Nephron progenitor cell (in vitro differentiated cells): ENCODE measurements at regions not wholly inside any gene's neighbourhood (a gene's known extent, or its start where the extent isn't known, plus 50 kb on each side); places are given as distances from the start of the nearest gene placed in this dataset.
"Not testable (repeated sequence)": the region's sequence is repeated elsewhere in the genome, so short reads cannot be mapped to it uniquely, and the experiment has no call there.

Source experiments
- DNase-seq: peaks from one replicate; pipeline ENCODE4 v3.0.0; 2021
- H3K27ac Mint-ChIP-seq: 2 replicates; pipeline ENCODE4 v1.8.0; 2021; ENCODE audit warnings: mild to moderate bottlenecking, moderate library complexity, mixed read lengths
- H3K27me3 Mint-ChIP-seq: 2 replicates; pipeline ENCODE4 v1.8.0; 2021; ENCODE audit warnings: mild to moderate bottlenecking, low read depth, mixed read lengths; ENCODE audit not compliant: poor library complexity
- H3K36me3 Mint-ChIP-seq: 2 replicates; pipeline ENCODE4 v1.8.0; 2021; ENCODE audit warnings: low read depth, mixed read lengths
- H3K4me1 Mint-ChIP-seq: 2 replicates; pipeline ENCODE4 v1.8.0; 2021; ENCODE audit warnings: mixed read lengths
- H3K4me3 Mint-ChIP-seq: 2 replicates; pipeline ENCODE4 v1.8.0; 2021; ENCODE audit warnings: mild to moderate bottlenecking, moderate library complexity, mixed read lengths
- H3K9me3 Mint-ChIP-seq: 2 replicates; pipeline ENCODE4 v1.8.0; 2021; ENCODE audit warnings: mild to moderate bottlenecking, moderate library complexity, mixed read lengths
- CTCF ChIP-seq: fragments of 200-600 bp; sonication (generic); IDR thresholded peaks from 2 replicates; pipeline ENCODE4 v1.5.0; 2021; ENCODE audit warnings: antibody characterized with exemption

GRCh38 chr5:67921004-67921601, 294.5 kb upstream of the PIK3R1 start:
- Mint-ChIP-seq H3K4me1 (peaks cover 22% of the 10 kb centered on the region), H3K4me3 (no peak overlapping the region), H3K9me3 (peaks cover 17% of the 10 kb centered on the region), H3K27me3 (peaks cover 11% of the 10 kb centered on the region), H3K36me3 (peaks cover 3% of the 10 kb centered on the region), H3K27ac (no peak overlapping the region)
- DNase-seq = no peak
- no peak for TF ChIP-seq CTCF

DNA sequence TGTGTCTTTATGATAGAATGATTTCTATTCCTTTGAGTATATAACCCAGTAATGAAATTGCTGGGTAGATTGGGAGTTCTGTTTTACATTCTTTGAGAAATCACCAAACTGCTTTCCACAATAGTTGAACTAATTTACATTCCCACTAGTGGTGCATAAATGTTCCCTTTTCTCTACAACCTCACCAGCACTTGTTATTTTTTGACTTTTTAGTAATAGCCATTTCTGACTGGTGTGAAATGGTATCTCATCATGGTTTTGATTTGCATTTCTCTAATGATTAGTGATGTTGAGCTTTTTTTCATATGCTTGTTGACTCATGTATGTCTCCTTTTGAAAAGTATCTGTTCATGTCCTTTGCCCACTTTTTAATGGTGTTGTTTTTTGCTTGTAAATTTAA, 296.0 kb upstream of the PIK3R1 start:
- not testable (repeated sequence) for H3K27me3 Mint-ChIP-seq, H3K27ac Mint-ChIP-seq, DNase-seq, H3K4me3 Mint-ChIP-seq, H3K36me3 Mint-ChIP-seq
- peaks cover 16% of the 10 kb centered on the region for H3K4me1 Mint-ChIP-seq
- peaks cover 17% of the 10 kb centered on the region for H3K9me3 Mint-ChIP-seq

DNA sequence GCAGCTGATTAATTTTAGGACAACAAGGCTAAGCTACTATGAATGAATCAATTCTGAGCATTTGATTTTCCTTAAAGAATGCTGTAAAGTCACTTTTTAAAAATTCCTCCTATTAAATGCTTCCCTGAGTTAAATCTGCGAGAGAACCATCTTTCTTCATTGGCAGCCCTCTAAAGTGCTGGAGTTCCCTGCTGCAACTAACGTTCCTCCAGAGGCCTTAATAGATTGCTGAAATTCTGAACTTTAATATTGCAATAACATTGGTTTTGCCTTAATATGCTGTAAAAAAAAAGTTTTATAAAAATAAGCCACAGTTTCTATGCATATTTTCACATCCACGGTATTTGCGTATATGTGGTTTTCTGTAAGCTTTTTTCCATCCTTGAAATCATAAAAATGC, 298.0 kb upstream of the PIK3R1 start:
- Mint-ChIP-seq H3K27me3 (peaks cover 3% of the 10 kb centered on the region), H3K36me3 (peaks cover 3% of the 10 kb centered on the region), H3K9me3 (peaks cover 17% of the 10 kb centered on the region), H3K27ac (no peak overlapping the region), H3K4me1 (peaks cover 11% of the 10 kb centered on the region), H3K4me3 (no peak overlapping the region)
- DNase-seq = no peak
- TF ChIP-seq CTCF = no peak

GRCh38 chr5:67910546-67910945, 305.0 kb upstream of the PIK3R1 start:
- TF ChIP-seq CTCF = no peak
- H3K4me3 Mint-ChIP-seq = no peak overlapping the region
- no peaks in the 10 kb centered on the region for H3K9me3 Mint-ChIP-seq
- H3K36me3 Mint-ChIP-seq = no peaks in the 10 kb centered on the region
- peaks cover 24% of the 10 kb centered on the region for H3K4me1 Mint-ChIP-seq
- DNase-seq = no peak
- H3K27me3 Mint-ChIP-seq = no peaks in the 10 kb centered on the region
- no peak overlapping the region for H3K27ac Mint-ChIP-seq

- H3K4me1 Mint-ChIP-seq = peaks cover 19% of the 10 kb centered on the region
- TF ChIP-seq CTCF = no peak
- H3K27ac Mint-ChIP-seq = no peak overlapping the region
- no peaks in the 10 kb centered on the region for H3K9me3 Mint-ChIP-seq
- H3K27me3 Mint-ChIP-seq = no peaks in the 10 kb centered on the region
- no peaks in the 10 kb centered on the region for H3K36me3 Mint-ChIP-seq
- H3K4me3 Mint-ChIP-seq = no peak overlapping the region
- DNase-seq = no peak
These were observed 307.3 kb upstream of the PIK3R1 start for GRCh38 chr5:67908126-67908765.

- TF ChIP-seq CTCF = no peak
- Mint-ChIP-seq H3K27ac (no peak overlapping the region), H3K4me1 (peaks cover 18% of the 10 kb centered on the region), H3K36me3 (no peaks in the 10 kb centered on the region), H3K4me3 (no peak overlapping the region), H3K27me3 (peaks cover 5% of the 10 kb centered on the region), H3K9me3 (no peaks in the 10 kb centered on the region)
- no peak for DNase-seq
These were observed 311.2 kb upstream of the PIK3R1 start for GRCh38 chr5:67904366-67904765.
